HPDE6-E6E7 (cell line): ENCODE measurements at regions not wholly inside any gene's neighbourhood (a gene's known extent, or its start where the extent isn't known, plus 50 kb on each side); places are given as distances from the start of the nearest gene placed in this dataset.
"Not testable (repeated sequence)": the region's sequence is repeated elsewhere in the genome, so short reads cannot be mapped to it uniquely, and the experiment has no call there.

ENCODE experiments used
- DNase-seq: peaks from one replicate; pipeline ENCODE4 v3.0.0; 2011; ENCODE audit warnings: missing footprints; ENCODE audit errors: extremely low spot score

DNA sequence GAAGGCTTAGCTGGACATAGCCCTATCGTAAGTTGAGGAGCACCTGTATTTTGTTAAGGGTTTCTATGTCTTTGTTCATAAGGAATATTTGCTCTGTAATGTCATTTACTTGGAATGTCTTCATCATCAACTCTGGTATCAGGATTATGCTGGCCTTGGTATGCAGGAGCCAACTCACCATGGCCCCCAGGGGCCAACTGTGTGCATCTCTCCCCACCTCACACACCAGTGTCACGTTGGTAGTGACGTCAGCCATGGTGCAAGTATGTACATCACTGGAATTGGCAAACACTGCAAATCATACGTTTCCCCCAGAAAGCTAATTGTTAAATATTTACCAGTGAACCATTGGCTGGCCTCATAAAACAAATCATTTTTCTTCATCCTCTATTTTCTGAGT is 70.8 kb downstream of the YTHDF1 start:
- no peak for DNase-seq

DNA sequence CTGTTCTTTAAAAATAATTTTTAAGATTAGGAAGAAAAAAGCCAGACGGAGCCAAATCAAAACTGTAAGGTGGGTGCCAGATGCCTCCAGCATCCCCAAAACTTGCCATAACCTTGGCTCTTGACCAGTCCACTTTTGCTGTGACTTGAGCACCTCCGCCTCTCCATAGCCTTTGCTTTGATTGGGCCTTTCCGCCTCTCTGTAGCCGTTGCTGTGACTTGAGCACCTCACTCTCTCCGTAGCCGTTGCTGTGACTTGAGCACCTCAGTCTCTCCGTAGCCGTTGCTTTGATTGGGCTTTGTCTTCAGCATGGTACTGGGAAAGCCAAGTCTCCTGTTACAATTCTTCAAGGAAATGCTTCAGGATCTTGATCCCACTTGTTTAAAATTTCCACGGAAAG is 73.0 kb downstream of the YTHDF1 start:
- no peak for DNase-seq

- DNase-seq = no peak
Measured at GRCh38 chr20:63141531-63141930, 74.4 kb downstream of the YTHDF1 start.

DNA sequence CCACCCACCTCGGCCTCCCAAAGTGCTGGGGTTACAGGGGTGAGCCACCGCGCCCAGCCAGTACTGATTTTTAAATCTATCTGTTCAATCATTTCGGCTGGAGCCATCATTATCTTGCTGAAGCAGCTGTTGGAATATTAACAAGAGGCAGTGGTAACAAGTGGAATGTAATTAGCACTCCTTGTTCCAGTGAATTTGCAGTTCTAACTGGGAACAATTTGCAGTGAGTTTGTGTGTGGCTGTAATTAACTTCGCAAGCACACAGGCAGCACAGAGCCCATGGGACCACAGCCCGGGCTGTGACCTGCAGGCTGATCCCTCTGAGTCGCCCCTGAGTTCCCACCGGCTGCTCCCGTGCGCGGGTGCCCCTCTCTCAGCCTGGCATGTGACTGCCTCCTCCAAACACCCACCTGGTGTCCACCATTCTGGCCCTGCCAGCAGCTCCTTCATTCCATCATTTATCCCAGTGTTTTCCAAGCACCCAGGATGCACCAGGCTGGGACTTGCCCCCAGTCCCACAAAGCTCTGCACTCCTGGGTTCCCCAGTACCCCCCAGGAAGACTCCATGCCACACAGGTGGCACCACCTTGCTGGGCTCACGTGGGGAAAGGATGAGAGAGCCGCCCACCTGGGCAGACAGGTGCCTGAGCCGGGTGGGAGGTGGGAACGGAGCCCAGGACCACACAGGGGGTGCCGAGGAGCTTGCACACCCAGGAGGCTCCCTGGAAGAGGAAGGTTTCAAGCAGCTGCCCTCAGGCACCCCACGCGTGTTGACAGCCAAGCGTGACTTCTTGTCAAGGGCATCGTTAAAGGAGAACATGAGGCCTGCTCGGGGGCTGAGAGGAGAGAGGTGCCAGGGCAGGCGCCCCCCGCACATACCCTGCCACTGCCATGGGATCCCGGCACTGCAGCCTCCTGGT is 75.2 kb downstream of the YTHDF1 start:
- DNase-seq = no peak

- DNase-seq = no peak
Measured at GRCh38 chr20:63139837-63140236, 76.1 kb downstream of the YTHDF1 start.

GRCh38 chr20:63139356-63139755 is 76.6 kb downstream of the YTHDF1 start:
- no peak for DNase-seq

- no peak for DNase-seq
Measured at GRCh38 chr20:63138855-63139341, 77.0 kb downstream of the YTHDF1 start.

GRCh38 chr20:63137851-63138415 is 78.0 kb downstream of the YTHDF1 start:
- no peak for DNase-seq

DNA sequence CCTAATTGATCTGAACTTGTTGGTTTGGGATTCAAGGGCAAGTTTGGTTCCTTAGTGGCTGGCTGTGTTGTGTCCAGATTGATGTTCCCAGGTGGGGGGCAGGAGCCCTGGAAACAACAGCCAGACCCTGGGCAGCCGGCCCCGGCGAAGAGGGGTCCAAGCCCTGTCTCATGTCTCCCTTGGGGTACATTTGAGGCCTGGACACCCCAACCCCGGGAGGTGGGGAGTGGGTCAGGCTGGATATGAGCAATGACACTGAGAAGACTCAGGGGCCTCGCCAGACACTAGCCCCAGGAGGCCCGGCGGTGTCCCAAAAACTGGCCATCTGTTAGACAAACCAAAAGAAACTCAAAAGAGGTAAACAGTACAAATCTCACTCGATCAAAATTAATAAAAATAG is 79.6 kb downstream of the YTHDF1 start:
- no peak for DNase-seq

DNA sequence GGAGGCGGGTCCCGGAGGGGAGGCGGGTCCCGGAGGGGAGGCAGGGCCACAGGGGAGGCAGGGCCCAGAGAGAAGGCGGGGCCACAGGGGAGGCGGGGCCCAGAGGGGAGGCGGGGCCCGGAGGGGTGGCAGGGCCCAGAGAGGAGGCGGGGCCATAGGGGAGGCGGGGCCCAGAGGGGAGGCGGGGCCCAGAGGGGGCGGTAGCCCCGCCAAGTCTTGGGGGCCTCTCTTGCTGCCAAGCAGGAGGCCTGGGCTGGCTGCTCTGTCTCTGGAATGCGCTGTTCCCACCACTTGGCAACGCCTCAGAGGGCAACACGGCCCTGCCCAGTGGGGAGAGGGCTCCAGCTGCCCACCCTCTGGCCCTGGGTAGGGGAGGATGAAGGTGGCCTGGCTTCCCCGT is 80.5 kb downstream of the YTHDF1 start:
- no peak for DNase-seq

- DNase-seq = not testable (repeated sequence)
Measured at GRCh38 chr20:63134711-63135361, 81.1 kb downstream of the YTHDF1 start.

GRCh38 chr20:63134201-63134612 is 81.7 kb downstream of the YTHDF1 start:
- no peak for DNase-seq

- DNase-seq = no peak
Measured at GRCh38 chr20:63133481-63134091, 82.3 kb downstream of the YTHDF1 start.

- DNase-seq = no peak
Measured at GRCh38 chr20:63132715-63133471, 83.0 kb downstream of the YTHDF1 start.

DNA sequence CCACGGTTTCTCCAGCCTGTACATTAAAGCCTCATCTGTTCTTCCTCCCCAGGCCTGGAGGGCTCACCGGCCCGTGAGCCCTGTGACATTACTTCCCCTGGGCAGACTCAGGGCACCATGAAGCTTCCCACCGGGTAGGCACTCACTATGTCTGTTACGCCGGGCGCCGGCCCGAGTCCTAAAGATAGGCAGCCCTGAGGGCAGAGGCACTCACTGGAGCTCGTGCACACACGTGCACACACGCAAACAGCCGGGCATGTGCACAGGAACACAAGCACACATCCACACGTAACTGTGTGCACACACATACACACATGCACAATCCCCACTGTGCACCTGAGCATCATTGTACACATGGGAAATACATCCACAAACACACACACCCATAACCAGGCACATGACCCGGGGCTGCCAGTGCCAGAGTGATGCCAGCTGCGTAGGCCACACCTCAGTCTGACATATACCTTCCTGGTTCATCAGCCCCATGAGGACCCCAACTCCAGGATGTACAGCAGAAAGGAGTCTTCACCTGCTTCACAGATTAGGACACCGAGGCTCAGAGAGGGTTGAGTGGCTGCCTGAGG is 83.7 kb downstream of the YTHDF1 start:
- no peak for DNase-seq

- DNase-seq = no peak
Measured at GRCh38 chr20:63130658-63131577, 85.0 kb downstream of the YTHDF1 start.

GRCh38 chr20:63129991-63130657 is 85.8 kb downstream of the YTHDF1 start:
- no peak for DNase-seq

DNA sequence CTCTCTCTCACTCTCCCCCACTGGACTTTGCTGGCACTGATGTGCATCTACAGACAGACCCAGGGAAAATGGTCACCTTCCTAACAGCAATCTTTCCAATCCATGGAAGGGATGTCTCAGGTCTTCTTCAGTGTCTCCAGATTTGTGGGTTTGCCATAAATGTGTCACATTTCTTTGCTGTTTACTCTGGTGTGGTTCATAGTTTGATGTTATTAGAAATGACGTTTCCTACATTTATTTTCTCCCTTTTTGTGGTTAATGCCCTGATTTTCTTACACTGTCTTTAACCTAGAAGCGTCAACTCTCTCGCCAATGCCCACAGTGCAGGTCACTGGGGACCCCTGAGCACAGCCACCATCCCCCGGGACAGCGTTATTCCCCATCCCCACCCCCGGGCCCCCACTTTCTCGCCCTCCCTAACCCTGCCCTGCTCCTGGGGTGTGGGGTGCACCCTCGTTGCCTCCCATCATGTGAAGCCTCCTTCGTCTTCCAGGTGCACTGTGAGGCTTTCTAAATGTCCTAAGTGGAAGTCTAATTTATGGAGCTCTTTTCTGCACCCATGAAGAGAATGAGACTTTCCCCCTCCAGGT is 86.5 kb downstream of the YTHDF1 start:
- DNase-seq = no peak

DNA sequence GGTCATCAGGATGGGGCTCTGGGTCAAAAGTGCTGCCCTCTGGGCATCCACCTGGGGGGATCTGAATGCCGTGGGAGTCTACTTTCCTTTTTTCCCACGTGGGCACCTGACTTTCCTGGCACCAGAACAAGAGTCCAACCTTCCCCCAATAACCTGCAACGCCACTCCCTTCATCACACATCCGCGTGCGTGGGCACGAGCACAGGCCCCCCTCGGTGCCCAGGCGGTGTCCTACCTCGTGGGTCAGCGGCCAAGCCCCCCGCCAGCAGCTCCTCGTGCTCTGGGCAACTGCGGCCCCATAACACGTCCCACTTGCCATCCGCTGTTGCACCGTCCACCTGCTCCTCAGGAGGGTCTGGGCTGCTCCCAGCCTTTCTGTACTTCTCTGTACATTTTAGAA is 87.0 kb downstream of the YTHDF1 start:
- DNase-seq = no peak
